H9 (cell line): ENCODE measurements at regions not wholly inside any gene's neighbourhood (a gene's known extent, or its start where the extent isn't known, plus 50 kb on each side); places are given as distances from the start of the nearest gene placed in this dataset.

Source experiments
- DNase-seq: peaks from one replicate; pipeline ENCODE4 v3.0.0-alpha.2; 2017
- H2AFZ ChIP-seq: one replicate; pipeline ENCODE4 v1.6.1; 2013; ENCODE audit warnings: mild to moderate bottlenecking, low read length, control low read depth, moderate library complexity
- H2AK5ac ChIP-seq: 2 replicates; pipeline ENCODE4 v1.6.1; 2013; ENCODE audit warnings: low read length, control low read depth, mixed read lengths; ENCODE audit not compliant: insufficient read length
- H2BK120ac ChIP-seq: one replicate; pipeline ENCODE4 v1.6.1; 2013; ENCODE audit warnings: low read depth, mild to moderate bottlenecking, low read length, control low read depth, inconsistent platforms; ENCODE audit not compliant: poor library complexity, severe bottlenecking
- H2BK12ac ChIP-seq: 2 replicates; pipeline ENCODE4 v1.6.1; 2013; ENCODE audit warnings: low read length, control low read depth, mixed read lengths, low read depth; ENCODE audit not compliant: insufficient read length
- H2BK15ac ChIP-seq: 2 replicates; pipeline ENCODE4 v1.6.1; 2013; ENCODE audit warnings: low read depth, low read length, control low read depth
- H2BK20ac ChIP-seq: one replicate; pipeline ENCODE4 v1.6.1; 2013; ENCODE audit warnings: low read depth, mild to moderate bottlenecking, low read length, control low read depth, inconsistent platforms; ENCODE audit not compliant: poor library complexity, severe bottlenecking
- H2BK5ac ChIP-seq: 2 replicates; pipeline ENCODE4 v1.6.1; 2013; ENCODE audit warnings: low read length, control low read depth, mixed read lengths; ENCODE audit not compliant: insufficient read length
- H3K14ac ChIP-seq: 2 replicates; pipeline ENCODE4 v1.6.1; 2013; ENCODE audit warnings: low read length, control low read depth; ENCODE audit not compliant: insufficient read depth
- H3K18ac ChIP-seq: 2 replicates; pipeline ENCODE4 v1.6.1; 2013; ENCODE audit warnings: low read depth, mild to moderate bottlenecking, mixed read lengths, low read length, control low read depth; ENCODE audit not compliant: insufficient read length
- H3K23ac ChIP-seq: 2 replicates; pipeline ENCODE4 v1.6.1; 2013; ENCODE audit warnings: low read length, control low read depth, mixed read lengths, low read depth; ENCODE audit not compliant: insufficient read length
- H3K23me2 ChIP-seq: 2 replicates; pipeline ENCODE4 v1.6.1; 2013; ENCODE audit warnings: low read depth, mild to moderate bottlenecking, mixed read lengths, low read length, control low read depth; ENCODE audit not compliant: insufficient read length, poor library complexity, severe bottlenecking
- H3K27ac ChIP-seq: 2 replicates; pipeline ENCODE4 v1.5.1; 2013; ENCODE audit warnings: low read length, control low read depth, mixed read lengths, low read depth; ENCODE audit not compliant: insufficient read length
- H3K27me3 ChIP-seq: 2 replicates; pipeline ENCODE4 v1.6.1; 2013; ENCODE audit warnings: low read length, control low read depth, inconsistent platforms; ENCODE audit not compliant: insufficient read depth
- H3K4ac ChIP-seq: 2 replicates; pipeline ENCODE4 v1.6.1; 2013; ENCODE audit warnings: low read depth, mild to moderate bottlenecking, control low read depth, inconsistent platforms, low read length, moderate library complexity
- H3K4me1 ChIP-seq: 2 replicates; pipeline ENCODE4 v1.6.1; 2013; ENCODE audit warnings: low read length, control low read depth, inconsistent platforms; ENCODE audit not compliant: insufficient read depth
- H3K4me2 ChIP-seq: 2 replicates; pipeline ENCODE4 v1.6.1; 2013; ENCODE audit warnings: low read length, control low read depth, mixed read lengths; ENCODE audit not compliant: insufficient read length, insufficient read depth
- H3K56ac ChIP-seq: 2 replicates; pipeline ENCODE4 v1.6.1; 2013; ENCODE audit warnings: low read depth, mild to moderate bottlenecking, mixed read lengths, low read length, control low read depth; ENCODE audit not compliant: insufficient read length
- H3K79me1 ChIP-seq: 2 replicates; pipeline ENCODE4 v1.6.1; 2013; ENCODE audit warnings: low read depth, mild to moderate bottlenecking, moderate library complexity, low read length, control low read depth, inconsistent platforms; ENCODE audit not compliant: insufficient read depth, poor library complexity, severe bottlenecking
- H3K79me2 ChIP-seq: 2 replicates; pipeline ENCODE4 v1.6.1; 2013; ENCODE audit warnings: low read length, control low read depth, inconsistent platforms; ENCODE audit not compliant: insufficient read depth
- H3K9ac ChIP-seq: 2 replicates; pipeline ENCODE4 v1.6.1; 2013; ENCODE audit warnings: low read length, control low read depth, mixed read lengths; ENCODE audit not compliant: insufficient read length; ENCODE audit errors: extremely low read depth
- H3K9me3 ChIP-seq: one replicate; pipeline ENCODE4 v1.6.1; 2013; ENCODE audit warnings: low read depth, low read length, inconsistent platforms; ENCODE audit not compliant: control insufficient read depth
- H3T11ph ChIP-seq: one replicate; pipeline ENCODE4 v1.6.1; 2013; ENCODE audit warnings: mild to moderate bottlenecking, low read length, control low read depth, inconsistent platforms
- H4K20me1 ChIP-seq: one replicate; pipeline ENCODE4 v1.6.1; 2013; ENCODE audit not compliant: control insufficient read depth, insufficient read length, insufficient read depth
- H4K5ac ChIP-seq: 2 replicates; pipeline ENCODE4 v1.6.1; 2013; ENCODE audit warnings: low read depth, mild to moderate bottlenecking, mixed read lengths, low read length, control low read depth; ENCODE audit not compliant: insufficient read length
- H4K8ac ChIP-seq: replicated peaks from 2 replicates; pipeline ENCODE4 v1.6.1; 2013; ENCODE audit warnings: low read length, control low read depth, mixed read lengths, low read depth; ENCODE audit not compliant: insufficient read length
- H4K91ac ChIP-seq: 2 replicates; pipeline ENCODE4 v1.6.1; 2013; ENCODE audit warnings: low read depth, mild to moderate bottlenecking, moderate library complexity, mixed read lengths, low read length, control low read depth; ENCODE audit not compliant: insufficient read length
- H3K27ac Mint-ChIP-seq, 3 experiments: 2 replicates in 2 of 3; 3 replicates in 1 of 3; pipeline ENCODE4 v1.8.0; 2020 to 2021; ENCODE audit warnings: mixed read lengths in 3 of 3, mild to moderate bottlenecking in 1 of 3, moderate library complexity in 1 of 3
- H3K27me3 Mint-ChIP-seq: 2 replicates; pipeline ENCODE4 v1.8.0; 2021; ENCODE audit warnings: low read depth, mild to moderate bottlenecking, moderate library complexity, mixed read lengths
- H3K36me3 Mint-ChIP-seq, 3 experiments: 2 replicates in 2 of 3; 3 replicates in 1 of 3; pipeline ENCODE4 v1.8.0; 2020 to 2021; ENCODE audit warnings: low read depth in 3 of 3, mixed read lengths in 3 of 3; ENCODE audit not compliant: insufficient read depth in 1 of 3
- H3K4me1 Mint-ChIP-seq, 2 experiments: 2 replicates each; pipeline ENCODE4 v1.8.0; 2020; ENCODE audit warnings: mixed read lengths in 2 of 2
- H3K4me3 Mint-ChIP-seq, 2 experiments: 2 replicates in 1 of 2; 3 replicates in 1 of 2; pipeline ENCODE4 v1.8.0; 2020 to 2021; ENCODE audit warnings: mild to moderate bottlenecking in 2 of 2, mixed read lengths in 2 of 2, moderate library complexity in 1 of 2
- H3K9me3 Mint-ChIP-seq, 2 experiments: 2 replicates in 1 of 2; 3 replicates in 1 of 2; pipeline ENCODE4 v1.8.0; 2020; ENCODE audit warnings: mild to moderate bottlenecking in 2 of 2, mixed read lengths in 2 of 2, moderate library complexity in 1 of 2
- WGBS: extraction: QIAGEN DNeasy Blood & Tissue Kit; methylation state at CpG from one replicate; pipeline ENCODE4 v1.1.7; 2013; ENCODE audit warnings: missing lambda C conversion rate, low lambda C conversion rate, mixed read lengths; ENCODE audit not compliant: insufficient read length; ENCODE audit errors: extremely low coverage; 5-methylcytosine and 5-hydroxymethylcytosine counted together
- TF ChIP-seq, protein P1 (sequence below): fragments of 200-600 bp; sonication (generic); conservative IDR thresholded peaks from 3 replicates; pipeline ENCODE4 v1.8.0; 2021; ENCODE audit warnings: antibody characterized with exemption, mild to moderate bottlenecking

- Histone ChIP-seq H2AK5ac (no peak overlapping the region), H3K4ac (no peak overlapping the region), H3K23ac (no peak overlapping the region), H3K9ac (no peak overlapping the region), H3K14ac (no peak overlapping the region), H3K79me1 (no peaks in the 10 kb centered on the region), H3K79me2 (no peaks in the 10 kb centered on the region), H3K18ac (no peak overlapping the region), H4K8ac (no peak overlapping the region), H2BK12ac (no peak overlapping the region), H4K5ac (no peak overlapping the region), H3K56ac (no peak overlapping the region), H2BK120ac (no peak overlapping the region), H3K27me3 (no peaks in the 10 kb centered on the region), H3K9me3 (no peaks in the 10 kb centered on the region), H3T11ph (no peak overlapping the region), H2AFZ (no peak overlapping the region), H3K4me1 (no peaks in the 10 kb centered on the region), H3K27ac (no peak overlapping the region), H3K4me2 (no peak overlapping the region), H4K91ac (no peak overlapping the region), H3K23me2 (no peaks in the 10 kb centered on the region), H2BK5ac (no peak overlapping the region), H2BK20ac (no peak overlapping the region), H4K20me1 (no peaks in the 10 kb centered on the region), H2BK15ac (no peak overlapping the region)
- Mint-ChIP-seq H3K36me3 (peaks cover 0 to 12% (median 3%) of the 10 kb centered on the region in 3 experiments; a peak in 3 of 7 replicates), H3K9me3 (peaks cover 8 to 10% of the 10 kb centered on the region in 2 experiments; a peak in 4 of 5 replicates), H3K4me3 (no peak overlapping the region), H3K27ac (peak overlapping the region in 1 of 3 experiments; percentile 27; a peak in 1 of 7 replicates), H3K4me1 (peaks cover 3 to 6% of the 10 kb centered on the region in 2 experiments; a peak in 2 of 4 replicates), H3K27me3 (no peaks in the 10 kb centered on the region)
- DNase-seq = no peak
- TF ChIP-seq, protein P1, sequence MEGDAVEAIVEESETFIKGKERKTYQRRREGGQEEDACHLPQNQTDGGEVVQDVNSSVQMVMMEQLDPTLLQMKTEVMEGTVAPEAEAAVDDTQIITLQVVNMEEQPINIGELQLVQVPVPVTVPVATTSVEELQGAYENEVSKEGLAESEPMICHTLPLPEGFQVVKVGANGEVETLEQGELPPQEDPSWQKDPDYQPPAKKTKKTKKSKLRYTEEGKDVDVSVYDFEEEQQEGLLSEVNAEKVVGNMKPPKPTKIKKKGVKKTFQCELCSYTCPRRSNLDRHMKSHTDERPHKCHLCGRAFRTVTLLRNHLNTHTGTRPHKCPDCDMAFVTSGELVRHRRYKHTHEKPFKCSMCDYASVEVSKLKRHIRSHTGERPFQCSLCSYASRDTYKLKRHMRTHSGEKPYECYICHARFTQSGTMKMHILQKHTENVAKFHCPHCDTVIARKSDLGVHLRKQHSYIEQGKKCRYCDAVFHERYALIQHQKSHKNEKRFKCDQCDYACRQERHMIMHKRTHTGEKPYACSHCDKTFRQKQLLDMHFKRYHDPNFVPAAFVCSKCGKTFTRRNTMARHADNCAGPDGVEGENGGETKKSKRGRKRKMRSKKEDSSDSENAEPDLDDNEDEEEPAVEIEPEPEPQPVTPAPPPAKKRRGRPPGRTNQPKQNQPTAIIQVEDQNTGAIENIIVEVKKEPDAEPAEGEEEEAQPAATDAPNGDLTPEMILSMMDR = no peak
- WGBS = no CpG with 5 or more reads among the region's 5 CpGs
Measured at GRCh38 chr6:130755368-130756034, 71.7 kb upstream of the SMLR1 start.
